Activated CD8-positive, alpha-beta T cell treated with anti-CD3 and anti-CD28 coated beads for 36 hours (primary cell): ENCODE measurements at regions not wholly inside any gene's neighbourhood (a gene's known extent, or its start where the extent isn't known, plus 50 kb on each side); places are given as distances from the start of the nearest gene placed in this dataset.
A peak's percentile ranks its signal among the peaks of the same experiment; 100 is the strongest.

Experiments
- ATAC-seq: fragments of 200-7000 bp; cut with Tn5 transposase; one replicate; pipeline ENCODE4 v1.10.0; 2021; ENCODE audit warnings: mild to moderate bottlenecking, moderate library complexity
- CTCF ChIA-PET: fragments of 350-600 bp; sonication (Branson Sonifier 250); formaldehyde crosslinking; loops from one replicate; lab custom pipeline; 2021; ENCODE audit warnings: antibody characterized with exemption; lab: Charles Lee
- POLR2A ChIA-PET: fragments of 350-600 bp; sonication (Branson Sonifier 250); formaldehyde crosslinking; loops from one replicate; lab custom pipeline; 2021; ENCODE audit warnings: antibody characterized with exemption; lab: Charles Lee
- DNase-seq: peaks from one replicate; pipeline ENCODE4 v3.0.0-alpha.2; 2020
- H3K27ac Mint-ChIP-seq: one replicate; pipeline ENCODE4 v1.8.0; 2021; ENCODE audit warnings: mild to moderate bottlenecking, mixed read lengths
- H3K27me3 Mint-ChIP-seq: one replicate; pipeline ENCODE4 v1.8.0; 2021; ENCODE audit warnings: mixed read lengths
- H3K36me3 Mint-ChIP-seq: one replicate; pipeline ENCODE4 v1.8.0; 2021; ENCODE audit warnings: low read depth, mixed read lengths
- H3K4me1 Mint-ChIP-seq: one replicate; pipeline ENCODE4 v1.8.0; 2021; ENCODE audit warnings: low read depth, mixed read lengths
- H3K4me3 Mint-ChIP-seq: one replicate; pipeline ENCODE4 v1.8.0; 2021; ENCODE audit warnings: mild to moderate bottlenecking, moderate library complexity, mixed read lengths
- H3K9me3 Mint-ChIP-seq: one replicate; pipeline ENCODE4 v1.8.0; 2021; ENCODE audit warnings: mixed read lengths
- intact Hi-C: fragments of 100-400 bp; cut with micrococcal nuclease; formaldehyde crosslinking; loops from one replicate; pipeline ENCODE4 v1.10.0; 2022
- TF ChIP-seq, protein P1 (sequence below): fragments of 200-600 bp; IDR thresholded peaks from one replicate; pipeline ENCODE4 v1.8.0; 2022; ENCODE audit warnings: antibody characterized with exemption, mild to moderate bottlenecking

DNA sequence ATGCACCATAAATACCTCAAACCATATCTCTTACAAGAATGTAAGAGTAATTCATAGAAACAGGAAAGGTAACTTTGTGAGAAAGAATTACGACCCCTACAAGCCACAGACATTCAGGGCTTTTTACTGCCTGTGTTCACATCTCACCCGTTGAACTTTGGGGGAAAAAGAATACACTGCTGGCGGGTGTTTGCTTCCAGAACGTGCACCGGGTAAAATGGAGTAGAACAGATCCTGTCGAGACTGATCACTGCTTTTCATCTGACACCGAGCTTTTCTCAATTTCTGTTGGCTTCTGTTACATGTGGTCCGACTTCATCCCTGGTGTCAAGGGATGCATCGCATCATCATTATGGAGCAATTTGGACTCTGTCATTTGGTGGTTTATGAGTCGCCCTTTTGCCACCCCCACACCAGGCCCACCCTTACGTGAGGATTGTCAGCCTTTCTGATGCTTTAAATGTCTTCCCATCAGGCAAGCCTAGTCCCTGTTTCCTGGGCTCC is 219.2 kb upstream of the ZFP64 start:
- ChIA-PET POLR2A (interaction anchor here (1.2 to 1.7 kb wide), 2 partner anchors 11 to 27 kb away, joined by 3 to 6 read pairs; no protein-coding TSS in a partner anchor), CTCF (interaction anchor here (0.6 to 1.6 kb wide), 4 partner anchors 16 to 99 kb away, joined by 3 to 4 read pairs (median 3); no protein-coding TSS in a partner anchor)
- intact Hi-C loops = no loop called here
- ATAC-seq (peak; percentile 20), DNase-seq (peak; percentile 45)
- Mint-ChIP-seq H3K4me3 (peak overlapping the region; percentile 38), H3K36me3 (peaks cover 8% of the 10 kb centered on the region), H3K4me1 (peaks cover 52% of the 10 kb centered on the region), H3K27ac (peak overlapping the region; percentile 83), H3K27me3 (no peaks in the 10 kb centered on the region), H3K9me3 (peaks cover 19% of the 10 kb centered on the region)
- TF ChIP-seq, protein P1, sequence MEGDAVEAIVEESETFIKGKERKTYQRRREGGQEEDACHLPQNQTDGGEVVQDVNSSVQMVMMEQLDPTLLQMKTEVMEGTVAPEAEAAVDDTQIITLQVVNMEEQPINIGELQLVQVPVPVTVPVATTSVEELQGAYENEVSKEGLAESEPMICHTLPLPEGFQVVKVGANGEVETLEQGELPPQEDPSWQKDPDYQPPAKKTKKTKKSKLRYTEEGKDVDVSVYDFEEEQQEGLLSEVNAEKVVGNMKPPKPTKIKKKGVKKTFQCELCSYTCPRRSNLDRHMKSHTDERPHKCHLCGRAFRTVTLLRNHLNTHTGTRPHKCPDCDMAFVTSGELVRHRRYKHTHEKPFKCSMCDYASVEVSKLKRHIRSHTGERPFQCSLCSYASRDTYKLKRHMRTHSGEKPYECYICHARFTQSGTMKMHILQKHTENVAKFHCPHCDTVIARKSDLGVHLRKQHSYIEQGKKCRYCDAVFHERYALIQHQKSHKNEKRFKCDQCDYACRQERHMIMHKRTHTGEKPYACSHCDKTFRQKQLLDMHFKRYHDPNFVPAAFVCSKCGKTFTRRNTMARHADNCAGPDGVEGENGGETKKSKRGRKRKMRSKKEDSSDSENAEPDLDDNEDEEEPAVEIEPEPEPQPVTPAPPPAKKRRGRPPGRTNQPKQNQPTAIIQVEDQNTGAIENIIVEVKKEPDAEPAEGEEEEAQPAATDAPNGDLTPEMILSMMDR = no peak

DNA sequence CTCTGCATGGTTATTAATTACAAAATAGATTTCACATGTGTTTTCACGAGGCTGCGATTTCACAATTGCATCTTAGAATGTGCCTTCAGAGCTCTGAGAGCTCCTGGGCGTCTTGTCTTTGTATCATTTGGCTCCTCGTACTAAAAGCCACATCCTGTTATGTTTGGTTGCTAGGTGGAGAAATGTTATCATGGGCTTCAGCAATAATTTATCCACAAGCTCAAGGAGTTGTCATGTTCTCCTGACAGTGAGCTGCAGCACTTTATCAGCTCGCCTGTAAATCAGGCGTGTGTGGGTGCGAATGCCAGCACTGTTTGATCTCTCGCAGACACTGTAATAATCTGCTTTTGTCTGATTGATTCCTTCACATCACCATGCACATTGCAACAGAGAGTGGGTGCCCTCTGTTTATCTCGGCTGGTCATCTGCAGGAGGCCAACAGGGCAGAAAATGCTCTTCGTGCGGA is 218.6 kb upstream of the ZFP64 start:
- peak; percentile 81 for ATAC-seq
- Mint-ChIP-seq H3K4me1 (peaks cover 57% of the 10 kb centered on the region), H3K27me3 (no peaks in the 10 kb centered on the region), H3K27ac (peak overlapping the region; percentile 83), H3K4me3 (peak overlapping the region; percentile 38), H3K36me3 (peaks cover 8% of the 10 kb centered on the region), H3K9me3 (peaks cover 19% of the 10 kb centered on the region)
- DNase-seq = peak; percentile 54
- TF ChIP-seq, protein P1 = no peak
- ChIA-PET CTCF (interaction anchor here (0.6 to 1.6 kb wide), 3 partner anchors 16 to 98 kb away, joined by 3 to 4 read pairs (median 3); no protein-coding TSS in a partner anchor), POLR2A (interaction anchor here (0.6 to 1.7 kb wide), 4 partner anchors 10 to 737 kb away, joined by 3 to 6 read pairs (median 3); no protein-coding TSS in a partner anchor)
- intact Hi-C loops = no loop called here

DNA sequence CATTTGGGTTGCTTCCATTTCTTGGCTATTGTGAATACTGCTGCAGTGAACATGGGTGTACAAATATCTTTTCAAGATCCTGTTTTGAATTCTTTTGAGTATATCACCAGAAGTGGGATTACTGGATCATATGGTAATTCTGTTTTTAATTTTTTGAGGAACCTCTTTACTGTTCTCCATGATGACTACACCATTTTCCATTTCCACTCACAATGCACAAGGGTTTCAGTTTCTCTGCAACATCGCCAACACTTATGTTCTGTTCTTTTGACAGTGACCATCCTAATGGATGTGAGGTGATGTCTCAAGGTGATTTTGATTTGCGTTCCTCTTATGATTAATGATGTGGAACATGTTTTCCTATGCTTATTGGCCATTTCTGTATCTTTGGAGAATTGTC is 214.4 kb upstream of the ZFP64 start:
- H3K27ac Mint-ChIP-seq = no peak overlapping the region
- ChIA-PET CTCF (no interaction called here), POLR2A (no interaction called here)
- TF ChIP-seq, protein P1 = no peak
- intact Hi-C loops = no loop called here
- H3K36me3 Mint-ChIP-seq = no peaks in the 10 kb centered on the region
- H3K27me3 Mint-ChIP-seq = no peaks in the 10 kb centered on the region
- H3K9me3 Mint-ChIP-seq = peaks cover 5% of the 10 kb centered on the region
- no peak overlapping the region for H3K4me3 Mint-ChIP-seq
- DNase-seq = no peak
- H3K4me1 Mint-ChIP-seq = peaks cover 60% of the 10 kb centered on the region
- ATAC-seq = no peak

DNA sequence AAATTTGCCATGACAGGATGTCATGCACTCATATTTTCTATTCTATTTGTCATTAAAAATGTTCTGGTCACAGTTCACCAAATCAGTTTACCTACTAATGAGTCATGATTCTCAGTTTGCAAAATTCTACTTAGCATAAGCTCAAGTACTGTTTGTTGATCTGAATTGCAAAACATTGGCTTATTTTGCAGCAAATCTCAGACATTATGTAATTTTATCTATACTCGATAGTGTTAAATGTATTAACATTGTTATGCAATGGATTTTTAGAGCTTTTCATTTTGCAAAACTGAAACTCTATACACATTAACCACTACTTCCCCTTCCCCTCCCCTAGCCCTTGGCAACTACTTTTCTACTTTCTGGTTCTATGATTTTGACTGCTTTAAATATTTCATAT is 213.8 kb upstream of the ZFP64 start:
- Mint-ChIP-seq H3K27ac (peak overlapping the region; percentile 54), H3K27me3 (no peaks in the 10 kb centered on the region), H3K36me3 (no peaks in the 10 kb centered on the region), H3K4me1 (peaks cover 54% of the 10 kb centered on the region), H3K9me3 (peaks cover 5% of the 10 kb centered on the region), H3K4me3 (no peak overlapping the region)
- ChIA-PET CTCF (interaction anchor here (0.7 kb wide), 1 partner anchor 27 kb away, joined by 3 read pairs; no protein-coding TSS in a partner anchor), POLR2A (no interaction called here)
- TF ChIP-seq, protein P1 = no peak
- no peak for DNase-seq
- intact Hi-C loops = no loop called here
- peak; percentile 44 for ATAC-seq

DNA sequence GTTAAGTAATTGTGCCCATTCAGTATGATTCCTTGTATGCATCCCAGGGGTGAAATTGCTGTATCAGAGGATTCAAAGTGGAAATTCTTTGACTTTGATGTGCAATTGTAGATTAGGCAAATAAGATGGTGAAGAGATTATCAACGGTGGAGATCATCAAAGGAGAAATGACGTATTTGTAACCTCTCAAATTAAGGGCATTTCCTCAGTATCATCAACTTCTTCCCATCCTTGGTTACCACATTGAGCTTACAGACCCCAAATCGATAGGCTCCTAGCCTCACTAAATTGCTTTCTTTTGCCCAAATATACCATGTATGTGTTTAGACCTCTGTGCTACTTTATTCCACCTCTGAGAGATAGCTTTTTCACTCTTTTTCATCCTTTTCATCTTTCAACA is 213.1 kb upstream of the ZFP64 start:
- H3K27ac Mint-ChIP-seq = peak overlapping the region; percentile 25
- TF ChIP-seq, protein P1 = no peak
- DNase-seq (no peak), ATAC-seq (no peak)
- H3K27me3 Mint-ChIP-seq = no peaks in the 10 kb centered on the region
- CTCF ChIA-PET = interaction anchor here (0.7 kb wide), 1 partner anchor 26 kb away, joined by 3 read pairs; no protein-coding TSS in a partner anchor
- H3K4me1 Mint-ChIP-seq = peaks cover 53% of the 10 kb centered on the region
- no peak overlapping the region for H3K4me3 Mint-ChIP-seq
- POLR2A ChIA-PET = no interaction called here
- intact Hi-C loops = no loop called here
- H3K36me3 Mint-ChIP-seq = no peaks in the 10 kb centered on the region
- peaks cover 5% of the 10 kb centered on the region for H3K9me3 Mint-ChIP-seq
